KOPT-K1 (cell line): ENCODE measurements at regions not wholly inside any gene's neighbourhood (a gene's known extent, or its start where the extent isn't known, plus 50 kb on each side); places are given as distances from the start of the nearest gene placed in this dataset.

ENCODE experiments used
- H3K27ac ChIP-seq: fragments of 200-600 bp; sonication (generic); 2 replicates; pipeline ENCODE4 v1.5.1; 2016; ENCODE audit warnings: antibody characterized with exemption, mild to moderate bottlenecking, low read depth, low read length; ENCODE audit not compliant: poor library complexity, severe bottlenecking
- H3K36me3 ChIP-seq: fragments of 200-600 bp; sonication (generic); 2 replicates; pipeline ENCODE4 v1.5.1; 2017; ENCODE audit warnings: antibody characterized with exemption, mild to moderate bottlenecking, low read length, moderate library complexity; ENCODE audit not compliant: insufficient read depth
- H3K9me3 ChIP-seq: fragments of 200-600 bp; sonication (generic); 2 replicates; pipeline ENCODE4 v1.5.1; 2017; ENCODE audit warnings: antibody characterized with exemption, low read length, mild to moderate bottlenecking; ENCODE audit not compliant: insufficient read depth, poor library complexity, severe bottlenecking

DNA sequence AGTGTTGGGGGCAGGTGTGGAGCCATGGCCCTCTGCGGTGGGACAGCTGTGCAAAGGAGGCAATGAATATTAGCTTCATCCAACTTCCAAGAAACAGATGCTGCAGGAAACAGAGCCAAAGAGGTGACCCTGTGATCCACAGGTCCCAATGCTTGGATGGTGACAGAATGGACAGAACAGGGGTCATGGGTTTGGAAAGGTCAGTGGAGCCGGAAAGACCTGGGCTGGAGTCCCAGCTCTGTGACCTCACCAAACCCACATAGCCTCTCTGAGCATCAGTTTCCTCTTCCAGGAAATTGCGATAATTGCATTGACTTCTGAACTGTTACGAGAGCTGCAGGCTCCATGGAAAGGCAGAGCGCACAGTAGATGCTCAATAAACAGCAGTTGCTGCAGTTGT, 110.2 kb upstream of the GSC start:
- Histone ChIP-seq H3K27ac (no peak overlapping the region), H3K36me3 (no peaks in the 10 kb centered on the region), H3K9me3 (no peaks in the 10 kb centered on the region)

- Histone ChIP-seq H3K27ac (no peak overlapping the region), H3K9me3 (no peaks in the 10 kb centered on the region), H3K36me3 (no peaks in the 10 kb centered on the region)
Measured at GRCh38 chr14:94879537-94879936, 109.6 kb upstream of the GSC start.

- Histone ChIP-seq H3K27ac (no peak overlapping the region), H3K36me3 (no peaks in the 10 kb centered on the region), H3K9me3 (no peaks in the 10 kb centered on the region)
Measured at GRCh38 chr14:94876306-94876705, 106.4 kb upstream of the GSC start.

DNA sequence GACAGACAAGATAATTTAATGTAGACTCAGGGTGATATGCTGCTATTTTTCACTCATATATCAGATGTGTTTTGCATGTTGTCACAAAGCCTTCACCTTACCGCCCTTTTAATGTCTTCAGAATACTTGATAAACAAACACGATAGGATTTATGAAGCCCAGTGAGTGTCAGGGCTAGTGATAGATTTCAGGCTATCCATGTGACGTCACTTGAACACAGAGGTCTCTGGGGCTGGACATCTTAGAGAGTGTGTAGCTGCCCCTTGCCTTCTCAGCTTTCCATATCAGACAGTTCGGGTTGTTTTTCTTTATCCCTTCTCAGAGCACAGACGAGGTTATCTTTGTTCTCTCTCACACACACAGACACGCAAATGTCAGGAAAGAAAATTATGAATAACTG, 105.3 kb upstream of the GSC start:
- no peaks in the 10 kb centered on the region for H3K9me3 ChIP-seq
- H3K36me3 ChIP-seq: no peaks in the 10 kb centered on the region
- no peak overlapping the region for H3K27ac ChIP-seq

- no peaks in the 10 kb centered on the region for H3K36me3 ChIP-seq
- H3K9me3 ChIP-seq: no peaks in the 10 kb centered on the region
- H3K27ac ChIP-seq: no peak overlapping the region
Measured at GRCh38 chr14:94868772-94869072, 98.8 kb upstream of the GSC start.

GRCh38 chr14:94867946-94868771, 98.2 kb upstream of the GSC start:
- H3K27ac ChIP-seq: no peak overlapping the region
- no peaks in the 10 kb centered on the region for H3K9me3 ChIP-seq
- H3K36me3 ChIP-seq: no peaks in the 10 kb centered on the region

DNA sequence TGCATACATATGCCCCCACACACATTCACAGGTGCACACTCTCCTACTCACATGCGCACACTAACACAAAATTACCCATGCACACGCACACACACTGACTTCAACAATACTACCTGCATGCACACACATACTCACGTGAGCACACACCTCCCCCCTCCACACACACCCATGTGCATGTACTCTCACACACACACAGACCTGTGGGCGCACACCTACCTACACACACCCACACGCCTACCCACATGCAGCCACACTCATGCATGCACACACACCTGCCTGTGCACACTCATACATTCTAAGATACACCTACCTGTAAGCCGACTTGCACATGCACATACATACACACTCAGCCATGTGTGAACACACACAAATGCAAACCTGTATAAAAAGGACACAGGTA, 97.3 kb upstream of the GSC start:
- Histone ChIP-seq H3K9me3 (no peaks in the 10 kb centered on the region), H3K36me3 (no peaks in the 10 kb centered on the region), H3K27ac (no peak overlapping the region)

DNA sequence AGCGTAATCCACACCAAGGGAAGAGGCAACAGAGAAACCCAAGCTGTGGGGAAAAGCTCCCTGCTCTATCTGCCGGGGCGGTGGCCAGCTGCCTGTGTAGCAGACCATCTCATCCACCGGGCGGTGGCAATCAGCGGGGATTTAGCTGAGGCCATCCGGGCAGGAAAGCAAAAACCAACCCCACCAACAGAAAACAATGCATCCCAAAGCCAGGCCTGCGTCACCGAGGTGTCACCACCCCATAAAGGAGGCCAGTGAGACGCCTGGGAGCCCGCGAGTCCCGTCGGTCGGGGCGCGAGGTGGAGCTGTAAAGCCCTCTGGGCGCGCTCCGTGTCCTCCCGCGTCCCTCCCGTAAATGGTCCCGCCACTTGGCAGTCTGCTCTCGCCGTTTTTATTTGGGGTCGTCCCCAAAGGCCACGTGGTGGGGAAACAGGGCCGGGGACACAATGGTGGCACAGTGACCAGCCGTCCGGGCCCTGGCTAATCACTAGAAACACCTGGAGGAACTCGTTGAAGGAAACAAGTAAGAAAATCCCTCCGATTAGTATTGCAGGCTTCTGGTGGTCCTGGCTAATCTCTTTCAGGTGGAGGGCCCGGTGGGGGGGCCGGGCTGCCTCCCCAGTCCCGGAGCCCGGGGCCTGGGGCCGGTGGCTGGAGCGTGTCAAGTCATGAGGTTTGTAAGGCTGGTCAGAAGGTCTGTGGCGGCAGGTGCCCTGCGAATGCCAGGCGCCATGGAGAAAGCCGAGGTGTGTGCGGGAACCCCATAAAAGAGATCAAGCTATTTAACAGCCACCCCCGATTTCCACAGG, 94.7 kb upstream of the GSC start:
- Histone ChIP-seq H3K27ac (no peak overlapping the region), H3K9me3 (no peaks in the 10 kb centered on the region), H3K36me3 (no peaks in the 10 kb centered on the region)

GRCh38 chr14:94863366-94863765, 93.5 kb upstream of the GSC start:
- Histone ChIP-seq H3K9me3 (no peaks in the 10 kb centered on the region), H3K27ac (no peak overlapping the region), H3K36me3 (no peaks in the 10 kb centered on the region)

- Histone ChIP-seq H3K27ac (no peak overlapping the region), H3K9me3 (peaks cover 14% of the 10 kb centered on the region), H3K36me3 (no peaks in the 10 kb centered on the region)
Measured at GRCh38 chr14:94857950-94858349, 88.0 kb upstream of the GSC start.

- H3K9me3 ChIP-seq: peaks cover 14% of the 10 kb centered on the region
- no peak overlapping the region for H3K27ac ChIP-seq
- H3K36me3 ChIP-seq: no peaks in the 10 kb centered on the region
Measured at GRCh38 chr14:94853920-94854319, 84.0 kb upstream of the GSC start.

DNA sequence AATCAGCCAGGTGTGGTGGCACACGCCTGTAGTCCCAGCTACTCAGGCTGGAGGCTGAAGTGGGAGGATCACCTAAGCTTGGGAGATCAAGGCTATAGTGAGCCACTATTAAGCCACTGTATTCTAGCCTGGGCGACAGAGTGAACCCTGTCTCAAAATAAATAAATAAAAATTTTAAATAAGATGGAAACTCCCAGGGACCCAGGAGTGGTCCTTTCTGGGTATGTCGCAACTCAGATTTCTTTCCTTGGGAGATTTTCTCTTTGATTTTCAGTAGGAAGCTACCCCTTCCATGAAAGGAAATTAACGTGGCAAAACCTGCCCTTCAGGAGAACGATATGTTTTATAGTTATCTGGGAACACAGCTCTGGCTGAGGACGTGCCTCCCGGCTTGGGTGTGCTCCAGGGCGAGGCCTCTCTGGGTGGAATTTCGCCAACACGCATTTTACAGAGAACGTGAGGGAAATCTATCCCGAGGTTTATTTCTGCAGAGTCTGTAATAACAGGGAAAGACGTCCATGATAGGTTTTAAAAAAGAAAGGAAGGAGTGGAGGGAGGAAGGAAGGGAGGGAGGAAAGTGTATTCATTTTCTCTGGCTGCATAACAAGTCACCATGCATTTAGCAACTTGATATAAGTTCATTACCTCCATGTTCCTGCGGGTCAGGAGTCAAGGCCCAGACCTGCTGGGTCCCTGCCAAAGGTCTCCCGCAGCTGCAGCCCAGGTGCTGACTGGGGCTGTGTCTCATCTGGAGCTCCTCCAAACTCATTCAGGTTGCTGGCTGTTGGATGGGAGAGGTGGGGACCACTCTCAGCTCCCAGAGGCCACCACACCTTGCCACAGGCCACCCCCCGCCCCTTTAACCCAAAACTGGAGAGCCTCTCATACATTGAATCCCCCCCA, 80.6 kb upstream of the GSC start:
- Histone ChIP-seq H3K9me3 (peaks cover 14% of the 10 kb centered on the region), H3K27ac (no peak overlapping the region), H3K36me3 (no peaks in the 10 kb centered on the region)

DNA sequence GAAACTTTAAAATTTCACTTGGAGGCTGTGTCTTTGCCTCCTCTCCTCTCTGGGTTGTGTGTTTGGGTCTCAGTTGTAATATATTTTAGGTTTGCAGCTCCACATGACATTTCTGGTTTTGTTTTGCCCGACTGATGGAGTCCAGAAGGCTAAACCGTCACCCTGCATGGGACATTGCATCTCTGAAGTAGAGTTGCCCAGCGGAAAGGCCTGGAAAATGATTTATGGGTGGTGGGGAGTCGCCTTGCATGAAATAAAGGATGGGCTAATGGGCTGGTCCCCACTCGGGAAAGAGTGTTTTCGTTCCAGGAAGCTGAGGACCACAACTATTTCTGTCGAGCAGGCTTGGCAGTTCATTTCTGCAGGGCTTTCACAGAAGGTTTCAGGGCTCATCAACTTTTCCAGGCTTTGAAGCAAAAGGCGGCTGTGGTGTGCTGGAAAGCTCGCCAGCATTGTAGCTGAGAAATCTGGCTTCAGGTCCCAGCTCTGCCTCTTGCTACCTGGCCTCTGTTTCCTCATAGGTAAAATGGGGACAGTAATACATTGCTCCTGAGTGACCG, 74.8 kb upstream of the GSC start:
- H3K36me3 ChIP-seq: no peaks in the 10 kb centered on the region
- no peaks in the 10 kb centered on the region for H3K9me3 ChIP-seq
- H3K27ac ChIP-seq: no peak overlapping the region

- H3K36me3 ChIP-seq: no peaks in the 10 kb centered on the region
Measured at GRCh38 chr14:94840467-94840866, 70.6 kb upstream of the GSC start.

DNA sequence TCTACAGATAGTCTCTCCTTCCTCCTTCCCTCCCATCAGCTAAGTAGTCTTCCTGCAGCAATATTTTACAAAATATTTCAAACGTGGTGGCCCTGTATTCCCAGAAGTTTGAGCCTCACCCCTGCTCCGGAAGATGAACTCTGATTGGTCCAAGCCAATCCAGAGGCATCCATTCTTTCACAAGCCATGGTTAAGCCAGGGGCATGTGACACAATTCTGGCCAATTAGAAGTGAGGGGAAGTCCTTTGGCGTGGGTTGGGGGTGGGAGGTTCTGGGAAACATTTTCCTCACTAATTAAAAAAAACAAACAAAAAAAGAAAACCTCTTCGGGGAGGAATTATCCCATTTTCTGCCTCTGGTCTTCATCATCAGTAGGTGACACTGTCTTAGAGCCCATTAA, 69.4 kb upstream of the GSC start:
- Histone ChIP-seq H3K9me3 (no peaks in the 10 kb centered on the region), H3K36me3 (no peaks in the 10 kb centered on the region), H3K27ac (no peak overlapping the region)

More at GRCh38 chr14:94840467-94840866, 70.6 kb upstream of the GSC start:
- H3K9me3 ChIP-seq: no peaks in the 10 kb centered on the region
- H3K27ac ChIP-seq: no peak overlapping the region
